GM12878 (cell line): ENCODE measurements at regions not wholly inside any gene's neighbourhood (a gene's known extent, or its start where the extent isn't known, plus 50 kb on each side); places are given as distances from the start of the nearest gene placed in this dataset.

Source experiments
- ATAC-seq: fragments of 200-7000 bp; cut with Tn5 transposase; 3 replicates; pipeline ENCODE4 v1.9.1; 2020; ENCODE audit warnings: mild to moderate bottlenecking, moderate library complexity
- BruUV-seq: library from RNA; stranded (reverse); fragments of 400-500 nt; replicated peaks from 2 replicates; lab custom pipeline; 2021; lab: Mats Ljungman, UMichigan
- CTCF ChIA-PET: fragments of 300-600 bp; sonication (Branson Sonifier 250); formaldehyde crosslinking; extraction: SDS; loops from one replicate; lab custom pipeline; 2021; ENCODE audit warnings: inconsistent platforms; lab: Yijun Ruan, JAX
- POLR2A ChIA-PET: fragments of 350-600 bp; formaldehyde crosslinking; extraction: SDS; loops from one replicate; lab custom pipeline; 2021; ENCODE audit warnings: inconsistent platforms; lab: Charles Lee
- RAD21 ChIA-PET: fragments of 300-600 bp; sonication (Branson Sonifier 250); formaldehyde crosslinking; loops from one replicate; lab custom pipeline; 2023; ENCODE audit warnings: antibody characterized with exemption; ENCODE audit not compliant: unreplicated experiment; lab: Charles Lee
- SMC1A ChIA-PET: fragments of 300-600 bp; sonication (Branson Sonifier 250); formaldehyde crosslinking; loops from one replicate; lab custom pipeline; 2023; ENCODE audit not compliant: unreplicated experiment, uncharacterized antibody; lab: Charles Lee
- DNase-seq: peaks from one replicate; pipeline ENCODE4 v3.0.0-alpha.2; 2011; ENCODE audit warnings: low read depth, low spot score
- FAIRE-seq: peaks from 3 replicates; lab custom pipeline; 2011; peaks lifted over from hg19 to GRCh38; lab: Jason Lieb, UNC
- H2AFZ ChIP-seq: 2 replicates; pipeline ENCODE4 v1.6.0; 2011; ENCODE audit warnings: low read depth, low read length, control low read depth; ENCODE audit not compliant: control insufficient read depth
- H3K27ac ChIP-seq: 2 replicates; pipeline ENCODE4 v1.5.1; 2011; ENCODE audit warnings: control low read depth; ENCODE audit not compliant: control insufficient read depth, insufficient read depth
- H3K27me3 ChIP-seq, 2 experiments: replicated peaks in 1 of 2; 2 replicates each; pipeline versions ENCODE4 v1.6.0 to v1.6.1; 2011; ENCODE audit warnings: low read length in 1 of 2; ENCODE audit not compliant: control insufficient read depth in 2 of 2, insufficient read depth in 2 of 2
- H3K36me3 ChIP-seq, 2 experiments: 2 replicates each; pipeline ENCODE4 v1.5.1; 2011; ENCODE audit warnings: low read length in 1 of 2; ENCODE audit not compliant: control insufficient read depth in 2 of 2, insufficient read depth in 2 of 2
- H3K4me1 ChIP-seq: 2 replicates; pipeline ENCODE4 v1.6.1; 2011; ENCODE audit warnings: mild to moderate bottlenecking, low read length, moderate library complexity, mixed read lengths; ENCODE audit not compliant: control insufficient read depth, insufficient read depth
- H3K4me2 ChIP-seq: 2 replicates; pipeline ENCODE4 v1.6.0; 2011; ENCODE audit warnings: control low read depth; ENCODE audit not compliant: control insufficient read depth, insufficient read depth
- H3K4me3 ChIP-seq: fragments of 200-600 bp; sonication (generic); 2 replicates; pipeline ENCODE4 v1.5.1; 2016
- H3K79me2 ChIP-seq: 2 replicates; pipeline ENCODE4 v1.6.0; 2011; ENCODE audit warnings: low read length; ENCODE audit not compliant: control insufficient read depth, insufficient read depth
- H3K9ac ChIP-seq: 2 replicates; pipeline ENCODE4 v1.8.0; 2011; ENCODE audit warnings: low read length, control low read depth, mixed read lengths; ENCODE audit not compliant: control insufficient read depth, insufficient read depth
- H3K9me3 ChIP-seq: replicated peaks from 3 replicates; pipeline ENCODE4 v1.5.1; 2011; ENCODE audit warnings: mild to moderate bottlenecking, low read length; ENCODE audit not compliant: control insufficient read depth, insufficient read depth
- H4K20me1 ChIP-seq: 2 replicates; pipeline ENCODE4 v1.6.0; 2011; ENCODE audit not compliant: control insufficient read depth, insufficient read depth
- HDAC2 ChIP-seq: fragments of 200-600 bp; sonication (generic); IDR thresholded peaks from 2 replicates; pipeline ENCODE4 v1.6.1; 2017
- NFXL1 ChIP-seq: fragments of 450-650 bp; IDR thresholded peaks from 2 replicates; pipeline ENCODE4 v1.6.1; 2017; ENCODE audit warnings: antibody characterized with exemption, mild to moderate bottlenecking, borderline replicate concordance
- SUPT20H ChIP-seq: IDR thresholded peaks from 2 replicates; pipeline ENCODE4 v1.6.1; 2011; ENCODE audit warnings: low read depth, mild to moderate bottlenecking, low read length, moderate library complexity, borderline replicate concordance; ENCODE audit not compliant: control insufficient read depth
- WGBS: methylation state at CpG from one replicate; pipeline ENCODE4 v1.1.6; 2016; ENCODE audit warnings: low lambda C conversion rate; ENCODE audit not compliant: insufficient replicate concordance, insufficient coverage; ENCODE audit errors: missing lambda C conversion rate; 5-methylcytosine and 5-hydroxymethylcytosine counted together
- in situ Hi-C: fragments of 300-500 bp; cut with MboI; formaldehyde crosslinking; loops from 9 replicates; pipeline ENCODE4 v1.14.3; 2018; ENCODE audit warnings: mixed read lengths
- intact Hi-C: fragments of 100-400 bp; cut with micrococcal nuclease; formaldehyde crosslinking; loops from one replicate; pipeline ENCODE4 v1.14.2; 2022; ENCODE audit not compliant: unreplicated experiment
- TF ChIP-seq, protein P1 (sequence below): fragments of 450-650 bp; IDR thresholded peaks from 2 replicates; pipeline ENCODE4 v1.6.1; 2016; ENCODE audit warnings: mild to moderate bottlenecking
- TF ChIP-seq, protein P2 (sequence below): fragments of 450-650 bp; IDR thresholded peaks from 2 replicates; pipeline ENCODE4 v1.6.1; 2017; ENCODE audit warnings: borderline replicate concordance

GRCh38 chr5:174990909-174991308, 266.5 kb downstream of the MSX2 start:
- no peaks in the 10 kb centered on the region for H3K36me3 ChIP-seq
- H4K20me1 ChIP-seq: no peaks in the 10 kb centered on the region
- SMC1A ChIA-PET: no interaction called here
- TF ChIP-seq NFXL1 (no peak), HDAC2 (no peak), SUPT20H (no peak)
- TF ChIP-seq, protein P1, sequence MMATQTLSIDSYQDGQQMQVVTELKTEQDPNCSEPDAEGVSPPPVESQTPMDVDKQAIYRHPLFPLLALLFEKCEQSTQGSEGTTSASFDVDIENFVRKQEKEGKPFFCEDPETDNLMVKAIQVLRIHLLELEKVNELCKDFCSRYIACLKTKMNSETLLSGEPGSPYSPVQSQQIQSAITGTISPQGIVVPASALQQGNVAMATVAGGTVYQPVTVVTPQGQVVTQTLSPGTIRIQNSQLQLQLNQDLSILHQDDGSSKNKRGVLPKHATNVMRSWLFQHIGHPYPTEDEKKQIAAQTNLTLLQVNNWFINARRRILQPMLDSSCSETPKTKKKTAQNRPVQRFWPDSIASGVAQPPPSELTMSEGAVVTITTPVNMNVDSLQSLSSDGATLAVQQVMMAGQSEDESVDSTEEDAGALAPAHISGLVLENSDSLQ: no peak
- TF ChIP-seq, protein P2, sequence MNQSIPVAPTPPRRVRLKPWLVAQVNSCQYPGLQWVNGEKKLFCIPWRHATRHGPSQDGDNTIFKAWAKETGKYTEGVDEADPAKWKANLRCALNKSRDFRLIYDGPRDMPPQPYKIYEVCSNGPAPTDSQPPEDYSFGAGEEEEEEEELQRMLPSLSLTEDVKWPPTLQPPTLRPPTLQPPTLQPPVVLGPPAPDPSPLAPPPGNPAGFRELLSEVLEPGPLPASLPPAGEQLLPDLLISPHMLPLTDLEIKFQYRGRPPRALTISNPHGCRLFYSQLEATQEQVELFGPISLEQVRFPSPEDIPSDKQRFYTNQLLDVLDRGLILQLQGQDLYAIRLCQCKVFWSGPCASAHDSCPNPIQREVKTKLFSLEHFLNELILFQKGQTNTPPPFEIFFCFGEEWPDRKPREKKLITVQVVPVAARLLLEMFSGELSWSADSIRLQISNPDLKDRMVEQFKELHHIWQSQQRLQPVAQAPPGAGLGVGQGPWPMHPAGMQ: no peak
- in situ Hi-C loops: no loop called here
- FAIRE-seq: no peak
- no peak overlapping the region for H3K27ac ChIP-seq
- CTCF ChIA-PET: interaction anchor here (0.7 to 1.7 kb wide), 2 partner anchors 8 to 40 kb away, joined by 3 to 4 read pairs; no protein-coding TSS in a partner anchor
- H3K4me2 ChIP-seq: no peak overlapping the region
- no peaks in the 10 kb centered on the region for H3K4me1 ChIP-seq
- no peak overlapping the region for H3K9ac ChIP-seq
- H2AFZ ChIP-seq: no peak overlapping the region
- H3K9me3 ChIP-seq: no peaks in the 10 kb centered on the region
- RAD21 ChIA-PET: no interaction called here
- POLR2A ChIA-PET: no interaction called here
- 13% methylated on average over 1 of the region's 1 CpG for WGBS
- no peak overlapping the region for H3K4me3 ChIP-seq
- H3K79me2 ChIP-seq: no peaks in the 10 kb centered on the region
- no TSS peak for BruUV-seq
- no peaks in the 10 kb centered on the region for H3K27me3 ChIP-seq
- DNase-seq: no peak
- intact Hi-C loops: no loop called here
- ATAC-seq: no peak
